Prostate gland (tissue), 2 donors: ENCODE measurements at regions not wholly inside any gene's neighbourhood (a gene's known extent, or its start where the extent isn't known, plus 50 kb on each side); places are given as distances from the start of the nearest gene placed in this dataset.

ENCODE experiments used
- CTCF ChIP-seq, 4 experiments: fragments of 200-600 bp in 2 of 4; fragments of 450-650 bp in 2 of 4; sonication (generic) in 2 of 4; IDR thresholded peaks; 1 replicate in 3 of 4; 2 replicates in 1 of 4; pipeline ENCODE4 v1.5.1; 2016 to 2019; ENCODE audit warnings: antibody characterized with exemption in 4 of 4, mild to moderate bottlenecking in 2 of 4, moderate library complexity in 2 of 4
- POLR2AphosphoS5 ChIP-seq: sonication (generic); formaldehyde crosslinking; IDR thresholded peaks from one replicate; pipeline ENCODE4 v1.6.1; 2017; ENCODE audit warnings: antibody characterized with exemption

GRCh38 chr18:24930478-24930877, 421.5 kb downstream of the ZNF521 start:
- no peak for TF ChIP-seq CTCF (IDR thresholded peaks at IDR 0.05)
- TF ChIP-seq POLR2AphosphoS5: no peak
